NCI-H2171 (cell line): ENCODE measurements at regions not wholly inside any gene's neighbourhood (a gene's known extent, or its start where the extent isn't known, plus 50 kb on each side); places are given as distances from the start of the nearest gene placed in this dataset.

ENCODE experiments used
- DNase-seq: peaks from one replicate; lab custom pipeline; 2025; lab: John Stamatoyannopoulos, UW

DNA sequence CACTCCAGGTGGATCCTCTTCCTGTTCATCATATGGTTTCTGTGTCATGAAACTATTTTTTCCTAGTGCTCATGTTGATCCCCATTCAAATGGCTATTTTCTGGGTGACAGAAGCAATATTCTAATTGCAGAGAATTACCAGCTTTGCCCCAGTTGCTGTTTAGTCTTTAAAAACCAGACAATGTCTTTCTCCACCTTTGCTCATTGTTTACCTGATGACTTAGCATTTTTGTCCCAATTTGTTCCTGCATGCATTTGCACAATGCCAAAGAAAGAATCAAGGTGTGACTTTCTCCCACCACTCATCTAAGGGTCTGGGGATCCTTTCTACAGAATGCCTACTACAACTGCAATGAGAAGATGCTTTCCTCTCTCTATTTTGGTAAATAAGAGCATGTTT is 439.9 kb upstream of the MAF start:
- no peak for DNase-seq

DNA sequence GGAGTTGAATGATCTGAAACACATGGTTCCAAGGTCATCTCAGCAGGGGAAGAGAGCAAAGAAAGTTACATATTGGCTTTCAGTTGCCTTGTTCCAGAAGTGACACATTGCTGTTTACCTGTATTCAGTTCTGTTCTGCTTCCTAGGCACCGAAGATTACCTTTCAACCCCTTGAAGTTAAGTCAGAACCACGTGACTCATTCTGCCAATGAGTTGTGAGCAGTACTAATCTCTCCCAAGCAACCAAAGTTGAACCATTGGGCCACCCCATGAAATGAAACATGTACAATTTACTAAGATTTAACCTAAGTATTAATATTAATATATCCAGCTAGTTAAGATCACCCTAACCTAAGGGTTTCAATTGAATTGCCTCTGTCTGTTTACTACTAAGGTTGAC is 439.2 kb upstream of the MAF start:
- DNase-seq, result no peak

DNA sequence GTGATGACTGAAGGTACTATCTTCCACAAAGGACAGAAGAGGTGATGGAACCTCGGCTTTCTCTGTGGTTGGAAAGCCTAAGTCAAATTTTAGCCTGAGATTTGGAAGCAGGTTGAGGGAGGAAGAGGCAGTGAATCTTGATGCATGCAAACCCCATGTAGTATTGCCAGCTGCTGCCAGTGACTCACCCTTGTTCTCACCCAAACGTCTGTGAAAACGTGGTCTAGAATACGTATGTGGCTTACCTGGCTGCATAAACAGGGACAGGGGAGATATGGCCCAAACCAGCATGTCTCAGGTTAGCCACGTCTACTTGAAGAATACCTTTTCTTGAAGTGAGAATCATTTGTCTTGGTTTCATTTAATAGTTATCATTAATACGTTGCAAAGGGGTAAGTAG is 438.0 kb upstream of the MAF start:
- no peak for DNase-seq

DNA sequence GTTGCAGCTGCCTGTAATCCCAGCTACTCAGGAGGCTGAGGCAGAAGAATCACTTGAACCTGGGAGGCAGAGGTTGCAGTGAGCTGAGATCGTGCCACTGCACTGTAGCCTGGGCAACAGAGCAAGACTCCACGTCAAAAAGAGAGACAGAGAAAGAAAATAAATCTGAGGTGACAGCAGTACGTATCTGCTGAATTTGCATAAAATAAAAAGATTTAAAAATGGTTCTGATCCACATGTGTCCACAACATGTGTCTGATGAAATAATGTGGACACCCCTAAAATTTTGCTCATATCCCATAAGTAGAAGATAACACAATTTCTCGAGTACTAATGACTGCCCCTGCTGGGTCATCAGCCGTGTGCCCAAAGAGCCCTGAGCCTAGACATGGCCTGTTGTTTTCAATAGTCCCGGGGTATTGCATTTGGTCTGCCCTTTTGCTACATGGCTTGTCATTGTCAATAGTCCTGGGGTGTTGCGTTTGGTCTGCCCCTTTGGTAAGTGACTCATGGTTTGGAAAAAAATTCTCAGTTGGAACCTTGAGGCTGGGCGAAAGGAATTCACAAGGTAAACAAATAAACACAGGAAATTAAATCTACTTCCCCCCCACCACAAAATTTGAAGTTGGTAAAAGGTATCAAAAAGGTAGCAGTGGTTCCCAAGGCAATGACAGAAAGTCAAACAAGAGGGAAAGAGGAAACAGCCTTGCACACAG is 434.6 kb upstream of the MAF start:
- DNase-seq, result no peak

DNA sequence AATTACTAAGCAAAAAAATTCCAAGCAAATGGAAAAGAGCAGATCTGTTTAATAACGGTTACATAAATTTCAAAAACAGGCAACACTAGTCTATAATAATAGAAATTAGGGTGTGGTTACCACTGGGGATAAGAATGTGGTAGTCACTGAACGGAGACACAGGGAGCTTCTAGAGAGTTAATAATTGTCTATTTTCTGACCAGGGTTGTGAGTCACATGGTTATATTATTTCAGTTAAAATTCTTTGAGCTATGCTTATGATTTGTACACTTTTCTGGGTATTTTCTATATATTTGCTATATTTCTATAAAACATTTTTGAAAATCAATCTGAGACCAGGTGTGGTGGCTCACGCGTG is 433.9 kb upstream of the MAF start:
- DNase-seq, result no peak

DNA sequence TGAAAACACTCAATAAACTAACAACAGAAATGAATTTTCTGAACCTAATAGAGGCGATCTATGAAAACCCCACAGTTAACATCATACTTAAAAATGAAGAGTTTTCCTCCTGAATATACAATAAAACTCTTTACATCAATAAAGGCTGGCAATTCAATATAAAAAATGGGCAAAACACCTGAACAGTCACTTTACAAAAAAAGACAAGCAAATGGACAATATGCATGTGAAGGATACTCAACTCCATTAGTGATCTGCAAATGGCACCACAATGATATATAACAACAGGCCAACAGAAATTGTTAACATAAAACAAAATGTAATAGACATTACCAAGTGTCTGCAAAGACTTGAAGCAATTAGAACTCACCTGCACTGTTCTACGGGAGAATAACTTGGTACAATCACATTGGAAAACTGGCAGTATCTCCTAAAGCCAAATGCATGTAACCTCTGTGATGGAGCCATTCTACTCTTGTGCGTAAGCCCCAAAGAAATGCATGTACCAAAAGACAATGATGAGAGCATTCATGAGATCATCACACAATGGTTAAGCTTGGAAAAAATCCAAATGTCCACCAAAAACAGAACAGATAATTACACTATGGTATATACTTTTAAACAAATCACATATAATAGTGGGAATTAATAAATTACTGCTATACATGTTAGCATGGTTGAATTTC is 433.4 kb upstream of the MAF start:
- no peak for DNase-seq

DNA sequence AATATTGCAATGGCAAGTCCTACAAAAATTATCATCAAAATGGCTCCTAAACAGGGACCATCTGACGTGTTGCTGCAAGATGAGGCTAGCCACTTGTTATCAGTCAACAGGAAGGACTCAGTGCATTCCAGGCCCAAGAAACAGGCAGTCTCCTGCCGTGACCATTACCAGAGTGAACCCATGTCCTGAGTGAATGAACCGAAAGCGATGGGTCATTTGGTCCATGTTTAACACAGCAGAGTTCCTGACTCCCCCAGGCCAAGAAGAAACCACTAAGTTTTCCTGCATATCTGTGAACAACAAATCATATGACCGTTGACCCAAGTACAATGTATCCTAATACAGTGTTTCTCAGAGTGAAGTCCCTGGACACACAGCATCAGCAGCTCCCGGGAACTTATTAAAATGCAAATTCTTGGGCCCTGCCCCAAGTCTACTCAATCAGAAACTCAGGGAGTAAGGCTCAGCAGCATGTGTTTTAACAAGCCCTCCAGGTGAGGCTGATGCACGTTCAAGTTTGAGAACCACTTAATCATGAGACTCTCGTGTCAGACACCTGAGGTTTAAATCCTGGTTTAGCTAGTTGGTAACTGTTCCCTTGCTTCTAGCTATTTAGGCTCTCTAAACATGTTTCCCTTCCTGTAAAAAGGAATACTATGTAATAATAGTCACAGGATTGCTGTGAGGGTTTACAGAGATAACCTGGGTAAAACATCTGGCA is 429.4 kb upstream of the MAF start:
- no peak for DNase-seq

DNA sequence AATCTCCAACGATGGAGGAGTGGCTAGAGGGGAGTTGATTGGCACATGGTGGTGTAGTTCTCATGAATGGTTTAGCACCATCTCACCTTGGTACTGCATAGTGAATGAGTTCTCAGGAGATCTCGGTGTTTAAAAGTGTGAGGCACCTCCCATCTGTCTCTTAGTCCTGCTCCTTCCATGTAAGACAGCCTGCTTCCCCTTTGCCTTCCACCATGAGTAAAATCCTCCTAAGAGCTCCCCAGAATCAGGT is 428.8 kb upstream of the MAF start:
- no peak for DNase-seq

DNA sequence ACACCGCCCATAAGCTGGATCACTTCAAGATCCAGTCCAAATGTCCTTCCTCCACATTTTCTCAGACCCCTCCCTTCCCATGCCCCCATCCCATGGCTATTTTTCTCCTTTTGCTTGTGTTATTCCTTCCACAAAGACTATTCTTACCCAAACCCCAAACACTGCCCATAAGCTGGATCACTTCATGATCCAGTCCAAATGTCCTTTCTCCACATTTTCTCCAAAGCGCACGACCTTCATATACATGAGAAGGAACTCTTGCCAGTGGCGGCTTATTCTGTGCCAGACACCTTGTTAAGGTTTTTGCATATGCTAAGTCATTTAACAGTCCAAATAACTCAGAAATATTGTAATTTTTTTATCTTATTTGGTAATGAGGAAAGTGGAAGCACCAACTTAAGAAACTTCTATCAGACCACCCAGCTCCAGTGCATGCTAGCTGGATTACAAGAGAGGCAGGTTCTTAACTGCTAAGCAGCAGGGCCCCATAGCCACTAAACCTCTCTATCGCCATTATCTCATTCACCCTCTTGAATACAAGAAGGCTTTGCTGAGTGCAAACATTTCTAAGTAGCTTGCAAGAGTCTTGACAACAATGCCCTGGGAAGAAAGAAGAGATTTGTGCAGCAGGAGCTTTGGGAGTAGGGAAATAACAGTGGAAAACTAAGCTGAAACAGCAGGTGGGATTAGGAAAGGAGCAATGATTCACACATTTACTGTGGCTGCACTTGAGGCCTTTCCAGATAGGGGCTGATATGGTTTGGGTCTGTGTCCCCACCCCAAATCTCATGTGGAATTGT is 428.2 kb upstream of the MAF start:
- no peak for DNase-seq

DNA sequence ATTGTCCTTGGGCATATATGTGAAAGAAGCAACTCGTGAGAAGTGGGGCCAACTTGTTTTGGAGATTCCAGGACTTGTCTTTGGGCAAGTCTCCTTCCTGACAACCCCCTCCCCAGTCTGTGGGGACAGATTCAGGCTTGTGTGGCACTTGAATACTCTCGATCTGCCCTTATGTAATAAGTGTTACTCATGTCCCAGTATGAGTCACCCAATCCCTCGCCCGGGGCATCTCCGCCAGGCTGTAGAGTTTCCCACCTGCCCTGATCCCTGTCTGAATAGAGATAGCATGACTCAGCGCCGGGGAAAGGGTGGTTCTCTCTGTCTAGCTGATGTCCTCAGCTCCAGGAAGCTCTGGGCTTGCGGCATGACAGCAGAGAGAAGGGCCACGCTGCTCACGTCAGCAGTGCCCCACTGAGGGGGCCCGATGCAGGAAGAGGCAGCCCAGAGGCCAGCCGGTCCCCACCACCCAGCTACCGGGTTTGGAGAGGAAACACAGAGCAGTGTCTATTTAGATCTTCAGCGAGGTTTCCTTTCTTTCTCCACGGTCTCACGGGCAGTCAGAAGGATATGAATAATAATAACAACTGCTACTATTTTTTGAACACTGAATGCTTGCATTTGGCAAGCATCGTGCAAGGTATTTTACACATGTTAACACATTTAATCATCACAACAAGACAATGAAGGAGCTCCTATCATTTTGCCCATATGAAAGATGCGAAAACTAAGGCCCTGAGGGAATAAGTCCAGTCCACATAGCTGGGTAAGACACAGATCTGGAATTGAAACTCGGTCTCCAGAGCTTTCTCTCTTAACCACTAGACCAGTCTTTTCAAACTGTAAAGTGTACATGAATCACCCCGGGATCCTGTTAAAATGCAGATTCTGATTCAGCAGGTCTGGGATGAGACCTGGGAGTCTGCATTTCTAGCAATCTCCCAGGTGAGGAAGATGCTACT is 426.7 kb upstream of the MAF start:
- no peak for DNase-seq

DNA sequence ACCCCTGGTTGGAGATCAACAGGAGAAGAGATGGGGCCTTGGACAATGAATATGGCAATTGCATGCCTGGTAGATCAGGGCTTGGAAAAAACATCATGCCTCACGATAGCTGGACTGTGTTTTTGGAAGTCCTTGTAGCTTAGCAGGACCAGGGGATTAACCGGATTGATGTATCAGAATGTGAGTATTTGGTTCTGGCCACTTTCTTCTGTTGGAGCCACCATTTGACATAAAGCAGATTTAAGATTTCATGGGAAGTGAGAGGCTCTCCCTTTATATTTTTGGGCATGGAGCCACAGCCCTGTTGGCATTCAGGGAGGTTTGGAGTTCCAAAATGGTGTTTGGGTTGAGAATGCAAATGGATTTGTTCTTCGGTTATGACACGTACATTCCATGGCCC is 424.7 kb upstream of the MAF start:
- DNase-seq, result no peak

DNA sequence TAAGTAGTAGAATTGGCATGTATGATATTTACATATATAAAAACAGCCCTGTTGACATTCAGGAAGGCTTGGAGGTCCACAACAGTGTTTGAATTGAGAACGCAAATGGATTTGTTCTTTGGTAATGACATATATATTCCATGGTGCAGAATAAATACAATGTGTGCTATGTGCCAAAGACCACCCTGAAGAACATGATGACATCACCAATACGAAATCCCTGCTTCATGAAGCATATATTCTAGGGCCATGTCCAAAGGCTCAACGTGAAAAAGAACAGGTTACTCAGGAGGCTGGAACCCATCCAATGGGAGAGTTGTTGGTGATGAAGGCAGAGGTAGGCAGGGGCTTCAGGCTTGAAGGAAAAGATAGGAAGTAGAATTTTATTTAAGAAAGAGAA is 423.9 kb upstream of the MAF start:
- DNase-seq, result no peak

DNA sequence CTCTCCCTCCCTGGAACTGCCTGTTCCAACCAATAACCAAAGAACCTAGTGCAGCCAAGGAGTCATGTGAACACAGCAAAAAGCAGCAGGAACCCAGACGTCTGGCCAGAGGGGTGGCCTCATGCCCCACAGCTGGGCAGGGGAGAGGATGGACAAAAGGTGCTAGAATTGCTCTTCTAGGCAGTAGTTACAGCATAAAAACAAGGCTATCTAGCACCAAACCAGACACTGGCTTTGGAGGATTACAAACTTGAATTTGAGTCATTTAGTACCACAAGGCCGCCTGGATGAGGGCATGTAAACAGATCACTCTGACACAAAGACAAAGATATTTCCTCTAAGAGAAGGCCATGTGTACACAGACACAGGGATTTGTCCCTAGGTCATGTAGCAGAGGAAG is 423.3 kb upstream of the MAF start:
- DNase-seq, result no peak

DNA sequence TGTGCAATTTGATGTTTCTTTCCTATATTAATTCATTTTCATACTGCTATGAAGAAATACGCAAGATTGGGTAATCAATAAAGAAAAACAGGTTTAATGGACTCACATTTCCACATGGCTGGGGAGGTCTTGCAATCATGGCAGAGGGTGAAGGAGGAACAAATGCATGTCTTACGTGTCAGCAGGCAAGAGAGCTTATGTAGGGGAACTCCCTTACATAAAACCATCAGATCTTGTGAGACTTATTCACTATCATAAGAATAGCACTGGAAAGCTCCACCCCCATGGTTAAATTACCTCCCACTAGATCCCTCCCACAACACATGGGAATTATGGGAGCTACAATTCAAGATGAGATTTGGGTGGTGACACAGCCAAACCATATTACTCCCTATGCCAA is 418.9 kb upstream of the MAF start:
- no peak for DNase-seq

DNA sequence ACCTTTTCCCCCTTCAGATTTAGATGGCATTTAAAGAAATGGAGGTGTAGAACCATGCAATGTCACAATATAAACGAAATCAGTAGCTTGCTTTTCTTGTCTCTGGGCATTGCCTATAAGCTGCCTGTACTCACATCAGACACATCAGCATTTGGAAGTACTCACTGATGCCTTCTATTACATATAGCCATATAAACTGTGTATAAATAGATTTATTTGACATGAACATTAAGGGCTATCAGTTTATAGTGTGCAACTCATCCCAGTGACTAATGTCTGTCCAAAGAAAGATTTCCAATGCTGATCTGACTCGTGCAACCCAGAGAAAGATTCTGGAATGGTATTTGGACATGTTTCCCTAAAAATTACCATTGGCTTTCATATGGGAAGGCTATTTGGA is 417.9 kb upstream of the MAF start:
- DNase-seq, result no peak

DNA sequence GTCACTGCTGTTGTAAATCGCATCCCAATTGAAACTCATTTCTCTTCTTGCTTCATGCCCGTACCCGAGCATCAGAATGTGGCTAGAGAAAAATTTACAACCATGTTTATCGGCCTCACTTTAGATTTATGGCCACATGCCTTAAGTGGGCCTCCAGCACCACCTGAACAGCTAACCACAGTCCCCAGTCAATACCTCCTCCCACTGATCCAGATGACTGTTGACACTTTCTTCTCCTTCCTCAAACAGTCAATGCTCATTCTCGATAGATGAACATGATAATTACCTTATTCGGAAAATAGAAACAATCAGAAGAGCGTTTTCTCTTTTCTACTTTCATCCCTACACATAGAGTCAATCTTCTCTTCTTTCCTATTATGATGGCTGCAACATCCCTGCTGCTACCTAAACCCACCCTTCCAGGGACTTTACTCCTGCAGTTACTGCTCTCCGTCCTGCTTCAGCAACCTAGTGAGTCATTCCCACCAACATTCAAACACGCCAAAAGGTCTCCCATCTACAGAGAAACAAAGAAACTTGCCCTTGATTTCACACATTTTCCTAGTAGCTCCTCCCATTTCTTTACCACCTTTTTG is 416.3 kb upstream of the MAF start:
- no peak for DNase-seq

DNA sequence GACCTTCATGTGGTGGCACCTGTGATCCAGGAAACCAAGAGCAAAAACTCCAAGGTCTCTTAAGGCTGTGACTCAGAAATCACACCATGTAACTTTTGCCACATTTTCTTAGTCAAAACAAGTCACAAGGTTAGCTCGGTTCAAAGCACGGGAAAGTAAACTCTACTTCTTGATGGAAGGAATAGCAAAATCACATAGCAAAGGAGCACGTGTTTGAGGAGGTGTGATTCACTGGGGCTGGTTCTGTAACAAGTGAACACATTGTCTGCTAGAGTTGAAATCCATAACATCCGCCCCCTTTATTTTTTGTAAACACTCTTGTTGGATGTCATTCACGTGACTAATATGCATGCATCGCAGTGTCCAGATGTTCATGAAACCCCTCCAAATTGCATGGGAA is 415.0 kb upstream of the MAF start:
- DNase-seq, result no peak

DNA sequence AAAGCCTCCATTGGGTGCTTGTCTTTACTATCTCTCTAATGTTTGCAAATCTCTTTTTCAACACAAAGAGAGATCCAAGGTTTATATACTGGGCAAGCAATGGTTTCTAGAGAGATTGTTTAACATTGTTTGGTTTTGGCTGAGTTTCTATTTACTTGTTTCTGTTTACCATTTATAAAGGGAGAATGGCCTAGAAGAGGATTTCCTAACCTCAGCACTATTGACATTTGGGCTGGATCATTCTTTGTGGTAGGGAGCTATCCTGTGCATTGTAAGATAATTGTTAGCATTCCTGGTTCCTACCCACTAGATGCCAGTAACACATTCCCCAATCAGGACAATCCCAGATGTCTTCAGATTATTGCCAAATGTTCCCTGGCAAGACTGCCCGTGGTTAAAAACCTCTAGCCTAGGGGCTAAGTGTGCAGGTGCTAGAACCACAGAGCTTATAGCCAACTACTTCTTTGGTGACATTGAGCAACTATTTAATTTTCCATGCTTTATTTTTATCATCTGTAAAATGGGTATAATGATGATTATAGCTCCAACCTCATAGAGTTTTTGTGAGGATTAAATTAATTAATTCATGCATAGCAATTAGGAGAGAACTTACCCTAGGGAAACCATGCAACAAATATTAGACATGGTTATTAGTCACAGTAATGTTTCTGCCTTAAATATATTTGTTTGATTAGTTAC is 413.9 kb upstream of the MAF start:
- DNase-seq, result no peak

DNA sequence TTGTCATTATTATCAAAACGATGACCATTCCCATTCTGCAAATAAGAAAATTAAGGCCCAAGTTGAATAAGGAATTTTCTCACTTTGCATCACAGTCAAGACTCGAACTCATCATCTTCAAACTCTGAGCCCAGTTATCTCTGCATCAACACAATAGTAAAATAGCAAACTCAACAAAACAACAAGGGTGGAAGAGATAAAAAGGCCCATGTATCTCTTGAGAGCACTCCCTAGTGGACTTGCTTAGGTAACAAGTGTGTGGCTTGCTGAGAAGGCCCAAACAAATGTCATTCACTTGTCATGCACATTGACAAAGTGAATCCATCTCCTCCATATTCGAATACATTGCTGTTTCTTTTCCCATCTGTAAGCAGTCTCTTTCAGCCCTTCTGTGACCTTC is 412.0 kb upstream of the MAF start:
- no peak for DNase-seq

DNA sequence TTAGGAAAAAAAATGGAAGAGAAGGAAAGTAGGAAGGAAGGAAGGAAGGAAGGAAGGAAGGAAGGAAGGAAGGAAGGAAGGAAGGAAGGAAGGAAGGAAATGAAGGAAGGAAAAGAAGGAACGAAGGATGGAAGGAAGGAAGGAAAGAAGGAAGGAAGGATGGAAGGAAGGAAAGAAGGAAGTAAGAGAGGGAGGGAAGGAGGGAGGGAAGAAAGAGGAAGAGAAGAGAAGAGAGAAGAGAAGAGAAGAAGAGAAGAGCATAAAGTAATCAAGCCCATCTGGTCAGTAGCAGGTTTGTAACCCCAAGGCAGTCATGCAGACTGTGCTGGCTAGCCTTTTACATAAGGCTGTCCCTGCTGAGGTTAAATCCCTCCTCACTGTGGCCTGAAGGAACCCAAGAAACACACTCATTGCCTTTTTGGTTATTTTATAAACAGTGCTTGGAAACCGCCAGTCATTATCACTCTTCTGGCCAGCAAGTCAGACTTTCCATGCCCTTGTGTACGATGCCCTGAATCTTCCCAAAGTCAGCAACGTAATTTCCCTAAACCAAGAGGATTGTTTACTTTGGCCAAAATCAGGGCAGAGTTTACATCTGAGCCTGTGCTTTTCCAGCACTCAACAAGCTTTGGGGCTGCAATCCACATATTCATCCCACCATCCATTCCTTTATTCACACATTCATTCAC is 409.6 kb upstream of the MAF start:
- DNase-seq, result no peak
